HEK293 (cell line): ENCODE measurements at regions not wholly inside any gene's neighbourhood (a gene's known extent, or its start where the extent isn't known, plus 50 kb on each side); places are given as distances from the start of the nearest gene placed in this dataset.

Source experiments
- CTCF ChIA-PET: fragments of 350-600 bp; formaldehyde crosslinking; extraction: SDS; loops from one replicate; lab custom pipeline; 2021; ENCODE audit warnings: antibody characterized with exemption; lab: Yijun Ruan, JAX
- POLR2A ChIA-PET: fragments of 300-600 bp; formaldehyde crosslinking; extraction: SDS; loops from one replicate; lab custom pipeline; 2020; ENCODE audit warnings: antibody characterized with exemption, inconsistent platforms; lab: Yijun Ruan, JAX
- H3K27ac ChIP-seq: fragments of 200-500 bp; sonication (Bioruptor generic); 2 replicates; pipeline ENCODE4 v1.5.1; 2014; ENCODE audit warnings: low read depth, low read length, control low read depth, inconsistent platforms; ENCODE audit errors: extremely low read depth
- H3K36me3 ChIP-seq, 2 experiments: fragments of 200-500 bp in 1 of 2; sonication (Bioruptor generic) in 1 of 2; 1 replicate in 1 of 2; 2 replicates in 1 of 2; pipeline ENCODE4 v1.5.1; 2014 to 2017; ENCODE audit warnings: inconsistent platforms in 2 of 2, low read length in 2 of 2; ENCODE audit not compliant: control insufficient read depth in 2 of 2, insufficient read depth in 1 of 2
- H3K4me1 ChIP-seq: fragments of 200-500 bp; sonication (Bioruptor generic); 2 replicates; pipeline ENCODE4 v1.5.1; 2014; ENCODE audit warnings: mild to moderate bottlenecking, low read length, inconsistent platforms; ENCODE audit not compliant: control insufficient read depth, insufficient read depth
- H3K4me3 ChIP-seq: 2 replicates; pipeline ENCODE4 v1.5.1; 2011; ENCODE audit warnings: low read depth, mild to moderate bottlenecking, control low read depth, low read length, moderate library complexity
- H3K9me3 ChIP-seq: fragments of 200-500 bp; sonication (Bioruptor generic); 2 replicates; pipeline ENCODE4 v1.5.1; 2014; ENCODE audit warnings: low read depth, low read length, inconsistent platforms; ENCODE audit not compliant: control insufficient read depth, insufficient read depth
- HOXD13 ChIP-seq: sonication (generic); formaldehyde crosslinking; IDR thresholded peaks from 2 replicates; pipeline ENCODE4 v1.8.0; 2022; ENCODE audit warnings: missing genetic modification reagents, borderline replicate concordance
- KLF1 ChIP-seq: fragments of 450-650 bp; formaldehyde crosslinking; IDR thresholded peaks from 2 replicates; pipeline ENCODE4 v1.5.1; 2016; ENCODE audit warnings: missing biosample characterization, missing genetic modification characterization
- KLF7 ChIP-seq: fragments of 450-650 bp; formaldehyde crosslinking; IDR thresholded peaks from 2 replicates; pipeline ENCODE4 v1.5.1; 2016; ENCODE audit warnings: missing biosample characterization, missing genetic modification characterization, borderline replicate concordance
- KLF8 ChIP-seq: fragments of 450-650 bp; formaldehyde crosslinking; IDR thresholded peaks from 2 replicates; pipeline ENCODE4 v1.5.1; 2016; ENCODE audit warnings: missing biosample characterization, missing genetic modification characterization
- SETDB1 ChIP-seq: IDR thresholded peaks from one replicate; pipeline ENCODE4 v1.6.1; 2017; ENCODE audit warnings: mild to moderate bottlenecking, low read length, moderate library complexity, mixed read lengths; ENCODE audit not compliant: insufficient read length
- ZEB2 ChIP-seq: fragments of 450-650 bp; formaldehyde crosslinking; IDR thresholded peaks from 2 replicates; pipeline ENCODE4 v1.5.1; 2016; ENCODE audit warnings: missing biosample characterization, missing genetic modification characterization
- ZNF146 ChIP-seq: fragments of 450-650 bp; formaldehyde crosslinking; IDR thresholded peaks from 2 replicates; pipeline ENCODE4 v1.5.1; 2016; ENCODE audit warnings: missing biosample characterization, missing genetic modification characterization
- ZNF24 ChIP-seq: fragments of 450-650 bp; formaldehyde crosslinking; IDR thresholded peaks from 2 replicates; pipeline ENCODE4 v1.5.1; 2016; ENCODE audit warnings: missing biosample characterization, missing genetic modification characterization
- ZNF26 ChIP-seq: fragments of 450-650 bp; formaldehyde crosslinking; IDR thresholded peaks from 2 replicates; pipeline ENCODE4 v1.5.1; 2016; ENCODE audit warnings: missing biosample characterization, missing genetic modification characterization
- ZNF362 ChIP-seq: fragments of 450-650 bp; formaldehyde crosslinking; IDR thresholded peaks from 2 replicates; pipeline ENCODE4 v1.5.1; 2016; ENCODE audit warnings: missing biosample characterization, missing genetic modification characterization
- ZNF654 ChIP-seq: fragments of 450-650 bp; formaldehyde crosslinking; IDR thresholded peaks from 2 replicates; pipeline ENCODE4 v1.5.1; 2016; ENCODE audit warnings: low read depth, missing biosample characterization, missing genetic modification characterization
- ZNF664 ChIP-seq: fragments of 450-650 bp; formaldehyde crosslinking; IDR thresholded peaks from 2 replicates; pipeline ENCODE4 v1.5.1; 2016; ENCODE audit warnings: missing biosample characterization, missing genetic modification characterization
- ZNF670 ChIP-seq: fragments of 450-650 bp; formaldehyde crosslinking; IDR thresholded peaks from 2 replicates; pipeline ENCODE4 v1.5.1; 2016; ENCODE audit warnings: missing biosample characterization, missing genetic modification characterization, low read depth
- ZNF704 ChIP-seq: fragments of 450-650 bp; formaldehyde crosslinking; IDR thresholded peaks from 2 replicates; pipeline ENCODE4 v1.5.1; 2016; ENCODE audit warnings: missing biosample characterization, missing genetic modification characterization
- ZNF768 ChIP-seq: fragments of 450-650 bp; formaldehyde crosslinking; IDR thresholded peaks from 2 replicates; pipeline ENCODE4 v1.5.1; 2018; ENCODE audit warnings: missing biosample characterization, mild to moderate bottlenecking, missing genetic modification characterization
- ZNF830 ChIP-seq: fragments of 450-650 bp; IDR thresholded peaks from 2 replicates; pipeline ENCODE4 v1.5.0; 2018; ENCODE audit warnings: missing biosample characterization, missing genetic modification characterization, low read depth, mild to moderate bottlenecking, moderate library complexity
- ZNF843 ChIP-seq: fragments of 450-650 bp; formaldehyde crosslinking; IDR thresholded peaks from 2 replicates; pipeline ENCODE4 v1.5.1; 2016; ENCODE audit warnings: missing biosample characterization, missing genetic modification characterization
- TF ChIP-seq, protein P1 (sequence below): fragments of 450-650 bp; formaldehyde crosslinking; IDR thresholded peaks from 2 replicates; pipeline ENCODE4; 2016; ENCODE audit warnings: missing biosample characterization, missing genetic modification characterization
- TF ChIP-seq, protein P2 (sequence below): fragments of 450-650 bp; formaldehyde crosslinking; IDR thresholded peaks from 2 replicates; pipeline ENCODE4 v1.5.1; 2016; ENCODE audit warnings: missing biosample characterization, missing genetic modification characterization
- TF ChIP-seq, protein P3 (sequence below): fragments of 450-650 bp; formaldehyde crosslinking; IDR thresholded peaks from 2 replicates; pipeline ENCODE4 v1.5.1; 2016; ENCODE audit warnings: missing biosample characterization, missing genetic modification characterization
- TF ChIP-seq, protein P4 (sequence below): fragments of 450-650 bp; formaldehyde crosslinking; IDR thresholded peaks from 2 replicates; pipeline ENCODE4 v1.5.1; 2016; ENCODE audit warnings: missing biosample characterization, missing genetic modification characterization

DNA sequence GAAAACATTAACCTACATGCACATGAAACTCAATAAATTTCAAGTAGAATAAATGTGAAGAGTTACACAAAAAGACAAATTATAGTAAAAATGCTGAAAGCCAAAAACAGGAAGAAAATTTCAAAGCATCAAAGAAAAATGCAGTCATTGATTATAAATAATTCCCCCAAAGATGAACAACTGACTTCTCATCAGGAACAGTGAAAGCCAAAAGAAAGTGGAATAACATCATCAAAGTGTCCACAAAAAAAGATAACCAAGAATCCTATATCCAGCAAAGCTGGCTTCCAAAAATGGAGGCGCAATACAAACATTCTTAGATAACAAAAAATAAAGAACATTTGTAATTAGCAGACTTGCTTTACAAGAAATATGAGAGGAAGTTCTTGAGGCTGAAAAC lies 161.6 kb downstream of the CMPK2 start:
- Histone ChIP-seq H3K36me3 (no peaks in the 10 kb centered on the region), H3K4me3 (no peak overlapping the region), H3K4me1 (no peaks in the 10 kb centered on the region), H3K27ac (no peak overlapping the region), H3K9me3 (no peaks in the 10 kb centered on the region)
- TF ChIP-seq SETDB1 (peak; percentile 69), ZNF362 (tag by site-specific recombination) (no peak)
- CTCF ChIA-PET: no interaction called here
- POLR2A ChIA-PET: no interaction called here

- Histone ChIP-seq H3K36me3 (no peaks in the 10 kb centered on the region), H3K4me1 (no peaks in the 10 kb centered on the region), H3K9me3 (no peaks in the 10 kb centered on the region), H3K4me3 (no peak overlapping the region), H3K27ac (no peak overlapping the region)
- TF ChIP-seq ZNF843 (tag by site-specific recombination): no peak
- no peak for TF ChIP-seq SETDB1
- TF ChIP-seq KLF1: no peak
- TF ChIP-seq ZNF670 (tag by site-specific recombination): no peak
- TF ChIP-seq, protein P1, sequence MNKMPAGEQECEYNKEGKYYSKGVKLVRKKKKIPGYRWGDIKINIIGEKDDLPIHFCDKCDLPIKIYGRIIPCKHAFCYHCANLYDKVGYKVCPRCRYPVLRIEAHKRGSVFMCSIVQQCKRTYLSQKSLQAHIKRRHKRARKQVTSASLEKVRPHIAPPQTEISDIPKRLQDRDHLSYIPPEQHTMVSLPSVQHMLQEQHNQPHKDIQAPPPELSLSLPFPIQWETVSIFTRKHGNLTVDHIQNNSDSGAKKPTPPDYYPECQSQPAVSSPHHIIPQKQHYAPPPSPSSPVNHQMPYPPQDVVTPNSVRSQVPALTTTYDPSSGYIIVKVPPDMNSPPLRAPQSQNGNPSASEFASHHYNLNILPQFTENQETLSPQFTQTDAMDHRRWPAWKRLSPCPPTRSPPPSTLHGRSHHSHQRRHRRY (tag by site-specific recombination): no peak
- no peak for TF ChIP-seq ZNF664
- TF ChIP-seq, protein P2, sequence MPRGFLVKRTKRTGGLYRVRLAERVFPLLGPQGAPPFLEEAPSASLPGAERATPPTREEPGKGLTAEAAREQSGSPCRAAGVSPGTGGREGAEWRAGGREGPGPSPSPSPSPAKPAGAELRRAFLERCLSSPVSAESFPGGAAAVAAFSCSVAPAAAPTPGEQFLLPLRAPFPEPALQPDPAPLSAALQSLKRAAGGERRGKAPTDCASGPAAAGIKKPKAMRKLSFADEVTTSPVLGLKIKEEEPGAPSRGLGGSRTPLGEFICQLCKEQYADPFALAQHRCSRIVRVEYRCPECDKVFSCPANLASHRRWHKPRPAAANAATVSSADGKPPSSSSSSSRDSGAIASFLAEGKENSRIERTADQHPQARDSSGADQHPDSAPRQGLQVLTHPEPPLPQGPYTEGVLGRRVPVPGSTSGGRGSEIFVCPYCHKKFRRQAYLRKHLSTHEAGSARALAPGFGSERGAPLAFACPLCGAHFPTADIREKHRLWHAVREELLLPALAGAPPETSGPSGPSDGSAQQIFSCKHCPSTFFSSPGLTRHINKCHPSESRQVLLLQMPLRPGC (tag by site-specific recombination): no peak
- no peak for TF ChIP-seq ZNF24 (tag by site-specific recombination)
- TF ChIP-seq ZNF654: no peak
- TF ChIP-seq ZNF704 (tag by site-specific recombination): no peak
- ChIA-PET POLR2A (no interaction called here), CTCF (no interaction called here)
Observed at GRCh38 chr2:6721395-6721794, 144.3 kb downstream of the CMPK2 start.

DNA sequence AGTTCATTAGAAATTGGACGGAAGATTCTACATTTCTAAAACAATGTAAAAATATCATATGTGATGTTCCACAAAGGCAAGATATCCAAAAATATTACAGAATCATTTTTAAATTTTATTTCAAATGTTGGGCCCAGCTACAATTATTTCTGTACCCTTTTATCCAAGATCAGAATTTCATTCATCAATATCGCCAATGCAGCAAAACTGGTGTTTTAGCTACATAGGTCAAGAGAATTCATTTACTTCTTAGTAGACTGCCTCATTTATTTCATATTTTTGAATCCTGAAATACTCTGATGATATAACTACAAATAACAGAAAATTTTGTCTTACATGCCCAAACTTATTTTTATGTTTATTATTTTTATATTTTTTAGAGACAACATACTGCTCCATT lies 143.1 kb downstream of the CMPK2 start:
- H3K36me3 ChIP-seq: no peaks in the 10 kb centered on the region
- no peak overlapping the region for H3K4me3 ChIP-seq
- ChIA-PET CTCF (interaction anchor here (0.6 kb wide), 1 partner anchor 1354 kb away, joined by 4 read pairs; no protein-coding TSS in a partner anchor), POLR2A (no interaction called here)
- H3K27ac ChIP-seq: no peak overlapping the region
- H3K4me1 ChIP-seq: no peaks in the 10 kb centered on the region
- no peaks in the 10 kb centered on the region for H3K9me3 ChIP-seq
- TF ChIP-seq ZEB2 (no peak), ZNF768 (tag by site-specific recombination) (no peak), ZNF146 (tag by site-specific recombination) (no peak), KLF8 (tag by site-specific recombination) (no peak), KLF7 (tag by site-specific recombination) (no peak), ZNF26 (no peak), HOXD13 (CRISPR knock-in tag) (no peak), ZNF830 (no peak), SETDB1 (no peak)
- TF ChIP-seq, protein P3, sequence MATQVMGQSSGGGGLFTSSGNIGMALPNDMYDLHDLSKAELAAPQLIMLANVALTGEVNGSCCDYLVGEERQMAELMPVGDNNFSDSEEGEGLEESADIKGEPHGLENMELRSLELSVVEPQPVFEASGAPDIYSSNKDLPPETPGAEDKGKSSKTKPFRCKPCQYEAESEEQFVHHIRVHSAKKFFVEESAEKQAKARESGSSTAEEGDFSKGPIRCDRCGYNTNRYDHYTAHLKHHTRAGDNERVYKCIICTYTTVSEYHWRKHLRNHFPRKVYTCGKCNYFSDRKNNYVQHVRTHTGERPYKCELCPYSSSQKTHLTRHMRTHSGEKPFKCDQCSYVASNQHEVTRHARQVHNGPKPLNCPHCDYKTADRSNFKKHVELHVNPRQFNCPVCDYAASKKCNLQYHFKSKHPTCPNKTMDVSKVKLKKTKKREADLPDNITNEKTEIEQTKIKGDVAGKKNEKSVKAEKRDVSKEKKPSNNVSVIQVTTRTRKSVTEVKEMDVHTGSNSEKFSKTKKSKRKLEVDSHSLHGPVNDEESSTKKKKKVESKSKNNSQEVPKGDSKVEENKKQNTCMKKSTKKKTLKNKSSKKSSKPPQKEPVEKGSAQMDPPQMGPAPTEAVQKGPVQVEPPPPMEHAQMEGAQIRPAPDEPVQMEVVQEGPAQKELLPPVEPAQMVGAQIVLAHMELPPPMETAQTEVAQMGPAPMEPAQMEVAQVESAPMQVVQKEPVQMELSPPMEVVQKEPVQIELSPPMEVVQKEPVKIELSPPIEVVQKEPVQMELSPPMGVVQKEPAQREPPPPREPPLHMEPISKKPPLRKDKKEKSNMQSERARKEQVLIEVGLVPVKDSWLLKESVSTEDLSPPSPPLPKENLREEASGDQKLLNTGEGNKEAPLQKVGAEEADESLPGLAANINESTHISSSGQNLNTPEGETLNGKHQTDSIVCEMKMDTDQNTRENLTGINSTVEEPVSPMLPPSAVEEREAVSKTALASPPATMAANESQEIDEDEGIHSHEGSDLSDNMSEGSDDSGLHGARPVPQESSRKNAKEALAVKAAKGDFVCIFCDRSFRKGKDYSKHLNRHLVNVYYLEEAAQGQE (tag by site-specific recombination): no peak
- TF ChIP-seq, protein P4, sequence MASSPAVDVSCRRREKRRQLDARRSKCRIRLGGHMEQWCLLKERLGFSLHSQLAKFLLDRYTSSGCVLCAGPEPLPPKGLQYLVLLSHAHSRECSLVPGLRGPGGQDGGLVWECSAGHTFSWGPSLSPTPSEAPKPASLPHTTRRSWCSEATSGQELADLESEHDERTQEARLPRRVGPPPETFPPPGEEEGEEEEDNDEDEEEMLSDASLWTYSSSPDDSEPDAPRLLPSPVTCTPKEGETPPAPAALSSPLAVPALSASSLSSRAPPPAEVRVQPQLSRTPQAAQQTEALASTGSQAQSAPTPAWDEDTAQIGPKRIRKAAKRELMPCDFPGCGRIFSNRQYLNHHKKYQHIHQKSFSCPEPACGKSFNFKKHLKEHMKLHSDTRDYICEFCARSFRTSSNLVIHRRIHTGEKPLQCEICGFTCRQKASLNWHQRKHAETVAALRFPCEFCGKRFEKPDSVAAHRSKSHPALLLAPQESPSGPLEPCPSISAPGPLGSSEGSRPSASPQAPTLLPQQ (tag by site-specific recombination): no peak
